BE2C (cell line): ENCODE measurements at regions not wholly inside any gene's neighbourhood (a gene's known extent, or its start where the extent isn't known, plus 50 kb on each side); places are given as distances from the start of the nearest gene placed in this dataset.

Source experiments
- DNase-seq: peaks from one replicate; pipeline ENCODE4 v3.0.0-alpha.2; 2020
- H3K27me3 ChIP-seq: fragments of 250-450 bp; sonication (Bioruptor Pico); 2 replicates; pipeline ENCODE4 v1.5.1; 2020; ENCODE audit warnings: mild to moderate bottlenecking
- H3K36me3 ChIP-seq: fragments of 250-450 bp; sonication (Bioruptor Pico); 2 replicates; pipeline ENCODE4 v1.5.1; 2020; ENCODE audit warnings: mild to moderate bottlenecking
- H3K4me1 ChIP-seq: fragments of 250-450 bp; sonication (Bioruptor Pico); 2 replicates; pipeline ENCODE4 v1.5.1; 2020
- H3K4me3 ChIP-seq: 2 replicates; pipeline ENCODE4 v1.5.1; 2011; ENCODE audit warnings: low read depth, low read length
- H3K9me3 ChIP-seq: fragments of 250-450 bp; sonication (Bioruptor Pico); 2 replicates; pipeline ENCODE4 v1.5.1; 2020
- CTCF ChIP-seq: IDR thresholded peaks from 2 replicates; pipeline ENCODE4 v1.5.1; 2012; ENCODE audit warnings: mild to moderate bottlenecking, low read depth, low read length

GRCh38 chr7:9960460-9960859, 1013.2 kb upstream of the PHF14 start:
- H3K4me3 ChIP-seq, result no peak overlapping the region
- no peaks in the 10 kb centered on the region; the same call in 1 of the 2 replicates for H3K4me1 ChIP-seq
- H3K9me3 ChIP-seq, result no peaks in the 10 kb centered on the region
- TF ChIP-seq CTCF, result no peak
- no peak for DNase-seq
- no peaks in the 10 kb centered on the region for H3K36me3 ChIP-seq
- H3K27me3 ChIP-seq, result no peaks in the 10 kb centered on the region

GRCh38 chr7:9961161-9961922, 1012.3 kb upstream of the PHF14 start:
- no peaks in the 10 kb centered on the region for H3K9me3 ChIP-seq
- no peak overlapping the region for H3K4me3 ChIP-seq
- no peak for DNase-seq
- no peaks in the 10 kb centered on the region; the same call in 1 of the 2 replicates for H3K4me1 ChIP-seq
- no peaks in the 10 kb centered on the region for H3K36me3 ChIP-seq
- H3K27me3 ChIP-seq, result no peaks in the 10 kb centered on the region
- TF ChIP-seq CTCF, result no peak

GRCh38 chr7:9962742-9963141, 1010.9 kb upstream of the PHF14 start:
- Histone ChIP-seq H3K4me3 (no peak overlapping the region), H3K36me3 (no peaks in the 10 kb centered on the region), H3K27me3 (no peaks in the 10 kb centered on the region), H3K4me1 (no peaks in the 10 kb centered on the region; the same call in 1 of the 2 replicates), H3K9me3 (no peaks in the 10 kb centered on the region)
- no peak for TF ChIP-seq CTCF
- no peak for DNase-seq

- DNase-seq, result peak; percentile 42
- Histone ChIP-seq H3K9me3 (no peaks in the 10 kb centered on the region), H3K4me3 (no peak overlapping the region), H3K27me3 (no peaks in the 10 kb centered on the region), H3K36me3 (no peaks in the 10 kb centered on the region), H3K4me1 (peaks cover 7% of the 10 kb centered on the region; the same call in 1 of the 2 replicates)
- no peak for TF ChIP-seq CTCF
Observed at GRCh38 chr7:9978106-9979064, 995.3 kb upstream of the PHF14 start.

- H3K9me3 ChIP-seq, result no peaks in the 10 kb centered on the region
- H3K4me1 ChIP-seq, result peaks cover 7% of the 10 kb centered on the region; the same call in 1 of the 2 replicates
- no peak for DNase-seq
- H3K4me3 ChIP-seq, result no peak overlapping the region
- no peak for TF ChIP-seq CTCF
- H3K27me3 ChIP-seq, result no peaks in the 10 kb centered on the region
- H3K36me3 ChIP-seq, result no peaks in the 10 kb centered on the region
Observed at GRCh38 chr7:9981742-9982349, 991.8 kb upstream of the PHF14 start.
